ENCODE measurements at regions not wholly inside any gene's neighbourhood (a gene's known extent, or its start where the extent isn't known, plus 50 kb on each side); places are given as distances from the start of the nearest gene placed in this dataset.

DNA sequence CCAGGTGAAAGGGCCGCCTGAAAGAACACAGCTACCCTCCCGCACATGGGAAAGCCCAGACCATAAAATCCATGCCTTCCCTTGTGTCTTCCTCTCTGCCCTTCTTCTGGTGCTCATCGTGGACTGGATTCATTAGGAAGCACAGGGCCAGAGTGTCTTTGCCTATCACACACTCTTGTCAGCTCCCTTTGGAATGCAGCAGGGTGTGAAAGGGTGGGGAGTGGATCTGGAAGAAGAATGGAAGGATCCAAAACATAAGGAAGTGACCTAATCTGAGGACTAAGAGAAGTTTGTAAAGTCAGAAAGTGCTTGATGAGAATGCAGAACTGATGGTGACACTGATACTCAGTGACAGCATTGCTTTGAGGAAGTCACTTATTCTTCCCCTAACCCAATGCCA, 1147.3 kb upstream of the GOT2 start:
- H3K4me1 ChIP-seq (ENCODE audit: insufficient read depth, low read length): no peaks in the 10 kb centered on the region
- BruUV-seq (replicated peaks): no TSS peak
- H2AFZ ChIP-seq (ENCODE audit: low read length): no peak overlapping the region
- POLR2A ChIA-PET: no interaction called here
- H3K36me3 ChIP-seq (replicated peaks in 1 of 2; ENCODE audit: control insufficient read depth in 1 of 2, insufficient read depth in 2 of 2, low read length in 2 of 2): no peaks in the 10 kb centered on the region
- H3K4me2 ChIP-seq (ENCODE audit: low read depth, low read length): no peak overlapping the region
- no peaks in the 10 kb centered on the region for H3K79me2 ChIP-seq (ENCODE audit: insufficient read depth, low read length)
- no peaks in the 10 kb centered on the region for H3K27me3 ChIP-seq (ENCODE audit: control insufficient read depth in 1 of 2, insufficient read depth in 2 of 2, low read length in 2 of 2)
- CTCF ChIA-PET (ENCODE audit: low intra/inter-chr PET ratio, low total read pairs): no interaction called here
- no peak for FAIRE-seq
- intact Hi-C loops (cut with micrococcal nuclease; ENCODE audit: unreplicated experiment) (no loop called here), in situ Hi-C loops (cut with HindIII; ENCODE audit: extremely low pct_ligation_motif_present, low pct_unique_long_range_greater_than_20kb) (no loop called here)
- peaks cover 83% of the 10 kb centered on the region for H3K9me3 ChIP-seq (ENCODE audit: low read length)
- WGBS (ENCODE audit: low lambda C conversion rate): 3% methylated on average over 3 of the region's 3 CpGs
- no peak overlapping the region for H3K9ac ChIP-seq (ENCODE audit: insufficient read depth, low read depth, low read length)
- no peaks in the 10 kb centered on the region for H4K20me1 ChIP-seq (ENCODE audit: insufficient read depth, low read length)
- DNase-seq (ENCODE audit: low spot score): no peak
- no peak overlapping the region for H3K4me3 ChIP-seq (replicated peaks in 1 of 3; ENCODE audit: insufficient read depth in 1 of 3, low read depth in 2 of 3, low read length in 3 of 3)
- ATAC-seq: no peak
- TF ChIP-seq ZNF367 (CRISPR knock-in tag; IDR thresholded peaks at IDR 0.05; ENCODE audit: borderline replicate concordance) (no peak), DNMT3B (CRISPR knock-in tag; conservative IDR thresholded peaks at IDR 0.05) (no peak), ZNF644 (CRISPR knock-in tag; IDR thresholded peaks at IDR 0.05; ENCODE audit: low read depth) (no peak), ZBTB3 (CRISPR knock-in tag; IDR thresholded peaks at IDR 0.05; ENCODE audit: borderline replicate concordance, low read depth) (no peak), NFIB (CRISPR knock-in tag; IDR thresholded peaks at IDR 0.05; ENCODE audit: borderline replicate concordance) (no peak)
- TF ChIP-seq, protein P1, sequence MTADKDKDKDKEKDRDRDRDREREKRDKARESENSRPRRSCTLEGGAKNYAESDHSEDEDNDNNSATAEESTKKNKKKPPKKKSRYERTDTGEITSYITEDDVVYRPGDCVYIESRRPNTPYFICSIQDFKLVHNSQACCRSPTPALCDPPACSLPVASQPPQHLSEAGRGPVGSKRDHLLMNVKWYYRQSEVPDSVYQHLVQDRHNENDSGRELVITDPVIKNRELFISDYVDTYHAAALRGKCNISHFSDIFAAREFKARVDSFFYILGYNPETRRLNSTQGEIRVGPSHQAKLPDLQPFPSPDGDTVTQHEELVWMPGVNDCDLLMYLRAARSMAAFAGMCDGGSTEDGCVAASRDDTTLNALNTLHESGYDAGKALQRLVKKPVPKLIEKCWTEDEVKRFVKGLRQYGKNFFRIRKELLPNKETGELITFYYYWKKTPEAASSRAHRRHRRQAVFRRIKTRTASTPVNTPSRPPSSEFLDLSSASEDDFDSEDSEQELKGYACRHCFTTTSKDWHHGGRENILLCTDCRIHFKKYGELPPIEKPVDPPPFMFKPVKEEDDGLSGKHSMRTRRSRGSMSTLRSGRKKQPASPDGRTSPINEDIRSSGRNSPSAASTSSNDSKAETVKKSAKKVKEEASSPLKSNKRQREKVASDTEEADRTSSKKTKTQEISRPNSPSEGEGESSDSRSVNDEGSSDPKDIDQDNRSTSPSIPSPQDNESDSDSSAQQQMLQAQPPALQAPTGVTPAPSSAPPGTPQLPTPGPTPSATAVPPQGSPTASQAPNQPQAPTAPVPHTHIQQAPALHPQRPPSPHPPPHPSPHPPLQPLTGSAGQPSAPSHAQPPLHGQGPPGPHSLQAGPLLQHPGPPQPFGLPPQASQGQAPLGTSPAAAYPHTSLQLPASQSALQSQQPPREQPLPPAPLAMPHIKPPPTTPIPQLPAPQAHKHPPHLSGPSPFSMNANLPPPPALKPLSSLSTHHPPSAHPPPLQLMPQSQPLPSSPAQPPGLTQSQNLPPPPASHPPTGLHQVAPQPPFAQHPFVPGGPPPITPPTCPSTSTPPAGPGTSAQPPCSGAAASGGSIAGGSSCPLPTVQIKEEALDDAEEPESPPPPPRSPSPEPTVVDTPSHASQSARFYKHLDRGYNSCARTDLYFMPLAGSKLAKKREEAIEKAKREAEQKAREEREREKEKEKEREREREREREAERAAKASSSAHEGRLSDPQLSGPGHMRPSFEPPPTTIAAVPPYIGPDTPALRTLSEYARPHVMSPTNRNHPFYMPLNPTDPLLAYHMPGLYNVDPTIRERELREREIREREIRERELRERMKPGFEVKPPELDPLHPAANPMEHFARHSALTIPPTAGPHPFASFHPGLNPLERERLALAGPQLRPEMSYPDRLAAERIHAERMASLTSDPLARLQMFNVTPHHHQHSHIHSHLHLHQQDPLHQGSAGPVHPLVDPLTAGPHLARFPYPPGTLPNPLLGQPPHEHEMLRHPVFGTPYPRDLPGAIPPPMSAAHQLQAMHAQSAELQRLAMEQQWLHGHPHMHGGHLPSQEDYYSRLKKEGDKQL (CRISPR knock-in tag; IDR thresholded peaks at IDR 0.05; ENCODE audit: low read depth): no peak
- no peak overlapping the region for H3K27ac ChIP-seq (ENCODE audit: extremely low read length, insufficient read depth, low read length)

Data from HepG2 (cell line).